ENCODE measurements at regions not wholly inside any gene's neighbourhood (a gene's known extent, or its start where the extent isn't known, plus 50 kb on each side); places are given as distances from the start of the nearest gene placed in this dataset.

DNA sequence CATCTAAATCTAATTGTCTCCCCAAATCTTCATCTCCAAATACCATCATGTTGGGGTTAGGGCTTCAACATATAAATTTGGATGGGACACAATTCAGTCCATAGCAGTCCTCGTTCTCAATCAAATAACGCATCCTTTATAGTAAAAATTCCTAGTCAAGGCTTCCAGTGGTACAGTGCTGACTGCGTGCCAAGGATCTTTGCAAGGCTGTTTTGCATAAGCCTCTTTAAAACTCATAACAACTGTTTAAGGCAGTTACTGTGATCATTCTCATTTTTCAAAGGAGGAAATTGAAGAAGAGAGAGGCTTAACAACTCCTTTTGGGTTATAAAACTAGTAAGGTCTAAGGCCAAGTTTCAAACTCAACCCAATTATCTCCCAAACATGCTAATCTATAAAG lies 666.9 kb downstream of the NYAP2 start:
- in situ Hi-C loops (cut with MboI; ENCODE audit: low sequenced_read_pairs), result no loop called here

DNA sequence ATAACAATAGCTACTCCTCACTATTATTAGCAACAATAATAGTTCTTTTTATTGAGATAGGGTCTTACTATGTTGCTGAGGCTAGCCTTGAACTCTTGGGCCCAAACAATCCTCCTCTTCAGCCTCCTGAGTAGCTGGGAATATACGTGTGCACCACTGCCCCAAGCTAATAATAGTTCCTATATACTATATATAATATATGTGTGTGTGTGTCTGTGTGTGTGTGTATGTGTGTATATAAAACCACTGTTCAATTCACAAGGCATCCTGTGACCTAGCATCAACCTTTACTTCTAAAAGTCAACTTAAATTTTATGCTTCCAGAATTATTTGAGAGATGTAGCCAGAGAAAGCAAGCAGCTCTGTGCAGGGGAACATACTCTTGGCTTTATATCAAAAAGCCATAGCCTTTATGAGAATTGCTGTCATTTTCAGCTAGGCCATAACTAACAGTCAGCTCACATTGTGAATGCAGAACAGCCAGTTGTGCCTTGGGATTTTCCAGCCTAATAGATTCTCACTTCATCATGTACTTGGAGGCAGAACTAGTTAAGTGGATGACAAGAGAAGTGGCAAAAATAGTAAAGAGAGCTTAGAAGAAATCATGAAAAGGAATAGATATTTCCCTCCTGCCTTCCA lies 665.5 kb downstream of the NYAP2 start:
- in situ Hi-C loops (cut with MboI; ENCODE audit: low sequenced_read_pairs), result no loop called here

DNA sequence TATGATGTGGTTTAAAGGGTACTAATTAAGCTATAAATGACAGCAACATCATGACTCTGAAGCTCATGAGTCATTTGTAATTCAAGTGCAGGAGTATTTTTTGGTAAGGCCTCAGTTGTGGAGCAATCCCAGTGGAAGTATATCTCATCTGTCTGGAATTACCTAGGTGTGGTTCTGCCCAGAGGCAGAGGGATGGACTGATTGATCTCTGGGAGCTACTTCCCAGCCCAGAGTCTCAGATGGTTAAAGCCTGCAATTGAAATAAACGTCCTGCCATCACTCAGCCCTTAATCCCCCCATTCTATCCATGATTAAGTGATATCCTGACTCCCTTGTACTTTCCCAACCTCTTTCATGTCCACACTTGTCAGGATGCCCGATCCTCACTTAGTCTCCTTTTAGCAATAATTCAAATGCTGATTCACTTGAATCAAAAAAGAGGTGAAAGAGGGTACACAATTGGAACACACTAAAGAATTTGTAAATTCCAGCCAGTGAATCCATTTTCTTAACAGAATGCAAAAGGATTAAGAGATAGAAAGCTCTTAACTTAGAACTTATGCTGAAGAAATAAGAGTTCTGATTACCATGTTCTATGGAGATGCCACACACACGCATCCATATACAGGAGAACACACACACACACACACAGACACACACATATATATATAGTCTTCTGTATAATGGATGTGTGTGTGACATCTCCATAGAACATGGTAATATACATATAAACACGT lies 664.4 kb downstream of the NYAP2 start:
- in situ Hi-C loops (cut with MboI; ENCODE audit: low sequenced_read_pairs), result no loop called here

DNA sequence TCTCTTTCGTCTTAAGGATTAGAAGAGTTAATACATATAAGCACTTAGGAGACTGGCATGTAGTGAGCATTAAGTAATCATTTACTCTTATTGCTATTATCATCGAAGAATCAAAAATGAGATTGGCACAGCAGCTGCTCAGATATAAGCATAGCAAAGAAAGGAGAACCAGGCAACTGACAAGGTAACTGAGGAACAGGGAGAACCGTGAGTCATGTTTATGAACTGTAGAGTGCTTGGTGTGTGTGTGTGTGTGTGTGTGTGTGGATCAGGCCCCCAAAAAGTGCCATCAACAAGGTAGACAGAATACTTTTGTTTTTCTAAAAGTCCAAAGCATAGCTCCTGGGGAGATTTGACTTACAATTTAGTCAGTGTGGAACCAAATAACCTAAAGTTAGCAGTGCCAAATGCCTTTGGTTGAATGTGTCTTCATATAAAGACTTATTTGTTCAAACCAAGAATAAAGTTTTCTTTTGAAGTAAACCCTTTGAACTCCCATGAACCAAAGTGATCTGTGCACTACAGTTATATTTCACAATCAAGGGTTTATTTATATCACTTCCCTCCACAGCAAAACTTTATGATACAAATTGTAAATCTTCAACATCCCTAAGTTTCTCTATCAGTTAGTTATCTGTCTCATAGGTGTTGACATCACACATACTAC lies 660.6 kb downstream of the NYAP2 start:
- in situ Hi-C loops (cut with MboI; ENCODE audit: low sequenced_read_pairs), result no loop called here

DNA sequence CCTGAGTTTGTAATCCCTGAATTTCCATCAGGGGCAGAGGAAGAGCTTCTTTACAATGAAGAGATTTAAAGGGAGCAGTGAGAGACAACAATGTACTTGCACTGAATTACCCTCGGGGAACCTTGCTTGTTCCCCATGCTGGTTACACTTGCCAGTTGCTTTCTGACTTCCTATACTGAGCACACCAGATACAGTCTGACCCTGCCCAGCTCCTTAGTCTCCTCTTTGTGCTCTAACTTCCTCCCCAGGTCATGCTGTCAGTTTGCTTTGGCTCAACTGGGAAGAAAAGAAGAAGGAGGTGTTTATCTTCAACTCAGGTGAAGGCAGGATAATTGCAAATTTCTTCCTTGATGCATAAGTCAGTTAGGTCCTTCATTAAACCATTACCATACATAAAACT lies 658.4 kb downstream of the NYAP2 start:
- in situ Hi-C loops (cut with MboI; ENCODE audit: low sequenced_read_pairs), result no loop called here

DNA sequence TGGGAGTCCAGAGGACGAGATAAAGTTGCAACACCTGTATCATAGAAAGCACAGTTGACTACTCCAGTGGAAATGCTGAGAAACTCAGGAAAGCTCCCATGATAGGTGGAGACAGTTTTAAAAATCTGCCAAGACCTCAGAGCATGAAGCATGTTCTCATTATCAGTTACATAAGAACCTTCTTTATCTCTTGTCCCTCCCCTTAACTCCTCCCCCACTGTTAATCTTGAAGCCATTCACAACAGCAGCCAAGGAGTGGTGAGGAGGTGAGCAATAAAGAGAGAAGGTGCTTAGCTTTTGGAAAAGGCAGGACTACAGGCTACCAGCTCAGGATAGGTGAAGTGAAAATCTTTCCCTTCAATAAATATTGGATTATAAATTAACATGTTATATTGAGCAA lies 657.9 kb downstream of the NYAP2 start:
- in situ Hi-C loops (cut with MboI; ENCODE audit: low sequenced_read_pairs), result no loop called here

DNA sequence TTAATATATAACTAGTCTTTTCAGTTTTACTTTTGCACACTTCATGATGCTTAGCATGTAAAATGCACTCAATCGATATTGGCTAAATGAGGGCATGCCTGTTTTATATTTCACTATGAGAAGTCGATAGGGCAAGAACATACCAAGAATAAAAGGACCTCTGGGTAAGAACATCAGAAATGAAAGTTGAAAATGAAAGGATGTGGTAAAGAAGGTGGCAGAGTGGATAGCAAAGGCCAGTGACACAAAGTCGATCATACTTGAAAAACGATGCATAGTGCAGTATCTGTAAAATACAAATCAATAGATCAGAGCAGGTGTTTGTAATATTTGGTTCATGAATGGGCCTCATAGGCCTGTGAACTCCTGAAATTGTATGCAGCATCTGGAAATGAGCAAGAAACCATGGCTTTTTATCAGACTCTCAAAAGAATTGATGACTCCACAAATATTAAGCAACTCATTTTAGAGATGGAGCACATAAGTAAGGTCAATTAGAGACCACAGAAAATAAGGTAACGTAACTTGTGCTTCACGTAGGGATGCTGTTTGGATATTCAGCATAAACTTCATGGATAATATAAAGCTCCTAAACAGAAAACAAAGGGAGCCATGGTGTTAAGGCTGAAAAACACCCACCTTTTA lies 653.4 kb downstream of the NYAP2 start:
- in situ Hi-C loops (cut with MboI; ENCODE audit: low sequenced_read_pairs), result no loop called here

DNA sequence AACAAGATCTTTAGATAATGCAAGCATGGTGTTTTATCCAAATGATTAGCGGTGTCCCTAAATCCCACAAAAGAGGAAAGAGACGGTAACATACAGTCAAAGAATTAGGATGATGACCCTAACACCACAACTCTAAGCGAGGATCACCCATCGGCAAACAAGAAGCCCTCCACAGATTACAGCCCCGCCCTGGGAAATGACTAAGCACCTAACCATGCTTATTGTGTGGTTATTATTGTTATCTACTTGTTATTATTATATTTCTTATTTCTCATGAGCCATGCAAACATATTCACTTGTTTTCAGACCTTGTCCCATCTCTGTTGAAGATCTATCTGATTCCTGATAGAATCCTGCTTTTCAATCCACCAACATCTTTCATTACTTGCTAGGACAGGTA lies 651.3 kb downstream of the NYAP2 start:
- in situ Hi-C loops (cut with MboI; ENCODE audit: low sequenced_read_pairs), result no loop called here

DNA sequence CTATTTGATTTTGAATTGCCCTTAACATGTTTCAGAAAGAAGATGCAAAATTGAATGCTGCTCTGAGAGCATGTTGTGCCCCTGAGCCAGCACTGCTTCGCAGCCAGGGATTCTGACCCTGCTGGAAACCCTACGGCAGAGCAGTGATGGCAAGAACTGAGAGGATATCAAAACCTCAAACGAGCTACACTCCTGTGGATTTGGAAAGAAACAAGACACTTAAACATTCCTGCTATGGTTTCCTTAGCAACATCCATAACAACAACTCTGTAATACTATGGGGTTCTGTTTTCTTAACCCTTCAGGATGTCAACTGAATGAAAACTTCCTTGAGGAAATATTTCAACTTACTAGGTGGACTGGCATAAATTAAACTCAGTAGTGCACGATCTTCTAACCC lies 649.1 kb downstream of the NYAP2 start:
- in situ Hi-C loops (cut with MboI; ENCODE audit: low sequenced_read_pairs), result no loop called here

DNA sequence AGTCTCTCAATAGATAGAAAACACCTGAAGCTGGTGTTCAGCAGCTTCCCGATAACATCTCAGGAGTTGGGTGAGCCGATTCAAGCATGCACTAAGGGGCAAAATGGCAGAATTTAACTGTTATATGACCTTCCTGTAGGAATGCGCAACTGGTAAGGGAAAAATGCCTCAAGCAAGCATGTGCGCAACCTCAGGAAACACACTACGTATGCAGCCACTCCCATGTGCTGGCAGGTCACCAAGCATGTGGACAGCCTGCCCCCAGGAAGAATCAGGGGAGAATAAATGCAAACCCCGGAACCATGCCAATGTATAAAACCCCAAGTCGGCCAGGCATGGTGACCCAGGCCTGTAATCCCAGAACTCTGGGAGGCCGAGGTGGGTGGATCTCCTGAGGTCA lies 645.6 kb downstream of the NYAP2 start:
- in situ Hi-C loops (cut with MboI; ENCODE audit: low sequenced_read_pairs), result no loop called here

DNA sequence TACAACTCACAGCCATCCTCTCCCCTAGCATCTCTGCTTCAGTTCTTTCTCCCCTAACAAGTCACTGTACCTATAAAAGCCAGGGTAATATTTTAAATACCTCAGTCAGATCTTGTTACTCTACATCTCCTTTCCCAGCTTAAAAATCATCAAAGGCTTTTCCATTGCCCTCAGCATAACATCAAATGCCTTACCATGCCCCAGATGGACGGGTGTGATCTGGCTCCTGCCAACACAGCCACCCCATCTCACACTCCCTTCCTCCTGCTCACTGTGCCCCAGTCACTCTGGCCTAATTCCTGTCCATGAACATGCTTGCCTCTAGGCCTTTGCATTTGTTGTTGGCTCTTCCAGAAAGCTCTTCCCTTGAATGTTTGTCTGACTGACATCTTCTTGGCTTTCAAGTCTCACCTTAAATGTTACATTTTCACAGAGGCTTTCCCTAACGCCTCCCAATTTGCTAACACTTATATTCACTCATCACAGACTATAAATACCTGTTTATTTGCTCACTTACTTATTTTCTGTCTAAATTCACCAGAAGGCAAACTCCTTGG lies 640.9 kb downstream of the NYAP2 start:
- in situ Hi-C loops (cut with MboI; ENCODE audit: low sequenced_read_pairs), result no loop called here

DNA sequence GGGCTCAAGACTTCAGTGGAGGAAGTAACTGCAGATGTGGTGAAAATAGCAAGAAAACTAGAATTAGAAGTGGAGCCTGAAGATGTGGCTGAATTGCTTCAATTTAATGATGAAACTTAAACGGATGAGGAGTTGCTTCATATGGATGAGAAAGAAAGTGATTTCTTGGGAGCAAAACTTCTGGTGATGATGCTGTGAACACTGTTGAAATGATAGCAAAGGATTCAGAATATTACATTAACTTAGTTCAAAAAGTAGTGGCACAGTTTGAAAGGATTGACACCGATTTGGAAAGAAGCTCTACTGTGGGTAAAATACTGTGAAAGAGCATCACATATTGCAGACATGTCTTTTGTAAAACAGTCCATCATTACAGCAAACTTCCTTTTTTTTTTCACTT lies 638.0 kb downstream of the NYAP2 start:
- in situ Hi-C loops (cut with MboI; ENCODE audit: low sequenced_read_pairs), result no loop called here

DNA sequence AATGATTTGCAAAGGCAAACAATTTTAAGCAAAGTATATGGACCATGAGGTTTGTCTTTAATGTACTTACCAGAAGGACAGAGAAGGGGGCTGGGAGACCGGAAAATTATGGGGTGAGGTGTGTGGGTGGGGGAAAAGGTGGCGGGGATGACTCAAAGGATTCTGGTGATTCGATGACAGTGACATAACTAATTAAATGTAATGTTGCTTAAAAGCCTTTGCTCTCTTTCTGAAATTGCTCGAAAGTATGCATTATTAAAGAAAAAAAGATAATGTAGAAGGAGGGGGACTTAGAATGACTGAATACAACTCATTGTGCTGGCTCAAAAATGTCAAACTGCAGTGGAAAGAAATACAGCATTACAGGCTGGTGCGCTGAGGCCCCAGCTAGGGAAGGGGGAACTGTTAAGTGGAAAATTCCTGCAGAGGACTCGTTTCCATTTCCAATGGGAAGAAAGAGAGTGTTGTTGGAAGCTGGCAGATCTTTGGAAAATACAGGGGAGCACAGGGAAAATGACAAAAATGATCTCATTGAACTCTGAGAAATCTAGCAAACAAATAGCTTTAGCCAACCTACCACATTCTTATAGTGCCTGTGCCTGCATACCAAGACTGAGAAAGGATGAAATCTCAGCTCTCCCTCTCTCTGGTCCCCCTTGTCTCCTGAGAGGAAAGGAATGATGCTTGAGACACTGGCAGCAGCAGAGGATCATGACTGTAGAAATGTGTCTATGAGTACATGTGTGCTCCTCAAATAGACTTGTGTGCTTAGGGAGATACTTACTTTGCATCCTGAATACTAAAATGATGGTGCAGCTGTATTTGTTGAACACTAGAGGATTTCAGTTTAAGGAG lies 632.4 kb downstream of the NYAP2 start:
- in situ Hi-C loops (cut with MboI; ENCODE audit: low sequenced_read_pairs), result no loop called here

DNA sequence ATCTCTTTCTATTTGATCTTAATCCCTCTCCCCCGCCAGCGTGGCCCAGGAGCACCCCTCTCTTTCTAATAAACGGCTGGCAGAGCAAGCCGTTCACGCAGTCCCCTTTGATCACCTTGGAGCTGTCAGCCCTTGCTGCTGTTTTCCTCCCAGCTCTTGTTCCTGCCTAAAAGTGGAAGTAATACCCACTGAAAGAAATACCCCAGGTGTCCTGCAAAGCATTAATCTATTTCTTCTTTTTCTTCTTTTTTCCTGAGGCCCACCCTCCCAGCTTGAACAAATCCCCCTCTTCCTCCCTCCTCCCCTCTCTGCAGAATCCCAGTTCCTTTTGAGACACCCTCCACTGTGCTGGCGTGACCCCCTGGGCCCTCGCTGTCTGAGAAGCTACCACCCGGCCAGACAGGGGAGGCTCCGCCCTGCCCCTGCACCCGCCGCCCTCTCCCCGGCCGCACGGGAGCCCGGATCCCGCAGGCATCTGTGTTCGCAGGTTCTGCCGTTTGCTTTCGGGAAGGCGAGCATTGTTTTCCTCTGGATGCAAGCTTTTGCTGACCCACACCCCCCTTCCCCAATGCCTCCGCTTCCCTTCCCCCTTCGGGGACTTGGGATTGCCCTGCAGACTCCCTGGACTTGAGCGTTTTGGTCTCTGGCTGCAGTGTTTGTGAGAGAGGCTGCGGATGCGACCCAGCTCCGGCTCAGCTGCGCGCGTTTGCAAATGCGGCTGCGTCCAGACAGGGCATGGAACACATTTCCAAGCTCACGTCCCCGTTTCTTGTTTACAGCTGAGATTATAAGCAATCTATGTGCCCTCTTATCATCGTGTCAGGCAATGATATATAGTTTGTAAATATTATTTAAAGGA lies 631.5 kb downstream of the NYAP2 start:
- in situ Hi-C loops (cut with MboI; ENCODE audit: low sequenced_read_pairs), result no loop called here

DNA sequence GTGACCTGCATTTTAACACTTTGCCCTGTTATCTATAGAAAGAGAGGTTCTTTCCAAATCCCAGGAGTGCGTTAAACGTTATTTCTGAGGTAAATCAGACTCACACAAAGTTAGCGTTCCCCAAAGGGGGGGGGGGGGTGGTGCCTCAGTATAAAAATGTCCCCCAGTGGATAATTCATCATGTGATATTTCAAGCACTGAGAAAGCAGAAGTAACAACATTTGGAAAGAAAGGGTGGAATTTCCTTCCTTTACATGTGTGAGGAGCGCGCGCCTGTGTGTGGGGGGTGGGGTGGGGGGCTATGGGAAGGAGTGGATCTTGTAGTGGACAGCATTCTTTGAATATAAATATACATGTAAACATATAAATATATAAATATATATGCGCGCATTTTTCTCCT lies 630.9 kb downstream of the NYAP2 start:
- in situ Hi-C loops (cut with MboI; ENCODE audit: low sequenced_read_pairs), result no loop called here

DNA sequence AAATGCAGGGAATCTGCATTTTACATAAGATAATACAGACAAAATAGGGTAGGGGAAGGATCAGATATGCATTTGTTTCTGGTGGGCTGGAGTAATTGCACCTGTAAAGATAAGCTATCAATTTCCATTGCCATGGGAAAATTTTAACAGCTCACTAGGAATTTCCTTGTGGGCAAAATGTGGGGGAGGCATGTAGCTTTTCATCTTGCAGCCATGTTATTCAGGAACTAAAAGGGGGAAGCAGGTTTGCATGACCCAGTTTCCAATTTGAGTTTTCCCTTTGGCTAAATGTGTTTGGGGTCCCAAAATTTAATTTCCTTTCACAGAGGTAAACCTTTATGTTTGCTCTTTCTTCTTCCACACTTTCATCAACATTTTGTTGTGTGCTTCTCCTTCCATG lies 624.4 kb downstream of the NYAP2 start:
- in situ Hi-C loops (cut with MboI; ENCODE audit: low sequenced_read_pairs), result no loop called here

DNA sequence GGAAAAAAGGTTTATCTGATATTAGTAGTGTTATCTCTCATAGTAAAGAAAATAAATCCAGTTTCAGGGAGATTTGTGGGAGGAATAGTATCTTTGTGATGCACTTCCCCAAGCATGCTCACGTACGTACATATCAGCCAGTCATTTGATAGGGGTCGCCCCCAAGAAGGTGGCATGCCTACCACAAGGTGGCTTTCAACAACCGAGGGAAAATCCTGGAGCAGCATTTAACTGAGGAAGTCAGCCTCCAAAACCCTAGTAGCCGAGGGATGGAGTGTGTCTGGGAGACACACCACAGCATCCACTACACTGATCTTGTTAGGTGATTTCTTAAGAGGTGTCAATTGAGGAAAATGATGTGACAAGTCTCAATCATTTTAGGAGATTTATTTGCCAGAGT lies 623.9 kb downstream of the NYAP2 start:
- in situ Hi-C loops (cut with MboI; ENCODE audit: low sequenced_read_pairs), result no loop called here

DNA sequence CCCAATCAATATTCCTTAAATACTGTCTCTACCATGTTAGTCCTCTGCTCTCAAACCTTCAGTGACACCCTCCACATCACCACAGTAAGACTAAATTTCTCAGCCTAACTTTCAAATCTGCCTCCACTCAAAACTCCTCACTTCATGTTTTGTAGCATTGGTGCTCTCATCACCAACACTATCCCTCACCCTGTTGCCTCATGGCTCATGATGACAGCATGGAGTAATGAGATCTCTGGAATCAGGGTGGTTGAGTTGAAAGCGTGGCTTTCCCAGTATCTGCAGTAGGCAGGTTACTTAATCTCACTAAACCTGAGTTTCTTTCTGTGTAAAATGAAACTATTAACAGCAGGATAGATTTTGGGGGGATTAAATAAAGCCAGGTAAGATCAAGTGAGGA lies 621.4 kb downstream of the NYAP2 start:
- in situ Hi-C loops (cut with MboI; ENCODE audit: low sequenced_read_pairs), result no loop called here

DNA sequence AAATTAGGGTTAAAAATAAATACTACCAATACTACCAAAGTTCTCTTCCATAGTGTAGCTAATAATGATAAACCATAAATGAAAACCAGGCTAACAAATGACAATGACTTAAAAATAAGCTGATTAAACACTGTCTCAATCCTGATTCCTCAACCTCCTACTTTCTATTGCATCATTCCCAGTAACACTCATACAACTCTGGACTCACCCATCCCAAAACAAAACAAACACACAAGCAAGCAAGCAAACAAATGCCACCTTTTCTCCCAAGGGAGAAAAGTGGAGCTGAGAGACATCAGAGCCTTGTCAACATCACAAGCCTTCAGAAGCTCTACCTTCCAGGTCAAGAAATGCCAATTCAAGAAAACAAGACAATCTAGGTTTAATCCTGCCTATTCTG lies 620.7 kb downstream of the NYAP2 start:
- in situ Hi-C loops (cut with MboI; ENCODE audit: low sequenced_read_pairs), result no loop called here

DNA sequence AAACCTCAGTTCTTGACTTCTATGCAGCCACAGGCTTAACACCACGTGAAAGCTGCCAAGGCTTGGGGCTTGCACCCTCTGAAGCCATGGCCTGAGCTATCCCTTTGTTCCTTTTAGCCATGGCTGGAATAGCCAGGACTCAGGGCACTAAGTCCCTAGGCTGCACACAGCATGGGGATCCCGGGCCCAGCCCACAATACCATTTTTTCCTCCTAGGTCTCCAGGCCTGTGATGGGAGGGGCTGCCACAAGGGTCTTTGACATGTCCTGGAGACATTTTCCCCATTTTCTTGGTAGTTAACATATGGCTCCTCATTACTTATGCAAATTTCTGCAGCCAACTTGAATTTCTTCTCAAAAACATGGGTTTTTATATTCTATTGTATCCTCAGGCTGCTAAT lies 619.1 kb downstream of the NYAP2 start:
- in situ Hi-C loops (cut with MboI; ENCODE audit: low sequenced_read_pairs), result no loop called here
